CD4-positive, alpha-beta T cell treated with Interleukin-12 subunit alpha and Interleukin-12 subunit beta, for 1 hour (primary cell): ENCODE measurements at regions not wholly inside any gene's neighbourhood (a gene's known extent, or its start where the extent isn't known, plus 50 kb on each side); places are given as distances from the start of the nearest gene placed in this dataset.
"Not testable (repeated sequence)": the region's sequence is repeated elsewhere in the genome, so short reads cannot be mapped to it uniquely, and the experiment has no call there.

Source experiments
- DNase-seq: peaks from one replicate; pipeline ENCODE4 v3.0.0-alpha.2; 2020

GRCh38 chr1:34371179-34371578 lies 194.5 kb downstream of the C1orf94 start:
- DNase-seq, result not testable (repeated sequence)

- DNase-seq, result no peak
These were observed 195.3 kb downstream of the C1orf94 start for GRCh38 chr1:34371829-34372532.

GRCh38 chr1:34372891-34373290 lies 196.2 kb downstream of the C1orf94 start:
- DNase-seq, result no peak

- DNase-seq, result no peak
These were observed 197.2 kb downstream of the C1orf94 start for GRCh38 chr1:34373912-34374311.

GRCh38 chr1:34376531-34376930 lies 199.8 kb downstream of the C1orf94 start:
- no peak for DNase-seq

- no peak for DNase-seq
These were observed 202.5 kb downstream of the C1orf94 start for GRCh38 chr1:34378968-34379856.

GRCh38 chr1:34379911-34380310 lies 203.2 kb downstream of the C1orf94 start:
- DNase-seq, result no peak

- no peak for DNase-seq
These were observed 203.9 kb downstream of the C1orf94 start for GRCh38 chr1:34380526-34381124.

- DNase-seq, result no peak
These were observed 213.3 kb downstream of the C1orf94 start for GRCh38 chr1:34389974-34390373.

GRCh38 chr1:34396042-34396441 lies 219.3 kb downstream of the C1orf94 start:
- no peak for DNase-seq

- no peak for DNase-seq
These were observed 221.7 kb downstream of the C1orf94 start for GRCh38 chr1:34398241-34398915.

- no peak for DNase-seq
These were observed 222.2 kb downstream of the C1orf94 start for GRCh38 chr1:34398916-34399275.

GRCh38 chr1:34400675-34401074 lies 224.0 kb downstream of the C1orf94 start:
- no peak for DNase-seq

- no peak for DNase-seq
These were observed 226.4 kb downstream of the C1orf94 start for GRCh38 chr1:34403156-34403555.

GRCh38 chr1:34404804-34405203 lies 228.1 kb downstream of the C1orf94 start:
- DNase-seq, result no peak

GRCh38 chr1:34405266-34405959 lies 228.7 kb downstream of the C1orf94 start:
- DNase-seq, result no peak

- no peak for DNase-seq
These were observed 229.7 kb downstream of the C1orf94 start for GRCh38 chr1:34406377-34406776.

- no peak for DNase-seq
These were observed 230.3 kb downstream of the C1orf94 start for GRCh38 chr1:34406833-34407539.

- DNase-seq, result no peak
These were observed 231.3 kb downstream of the C1orf94 start for GRCh38 chr1:34408011-34408410.

GRCh38 chr1:34409689-34410229 lies 233.1 kb downstream of the C1orf94 start:
- DNase-seq, result no peak

- DNase-seq, result no peak
These were observed 236.1 kb downstream of the C1orf94 start for GRCh38 chr1:34412598-34413370.
